ENCODE measurements at regions not wholly inside any gene's neighbourhood (a gene's known extent, or its start where the extent isn't known, plus 50 kb on each side); places are given as distances from the start of the nearest gene placed in this dataset.

GRCh38 chr5:18961234-18961633, 1026.8 kb downstream of the CDH18 start:
- no peak for DNase-seq (ENCODE audit: low spot score in 2 of 2)
- Histone ChIP-seq H3K27me3 (no peaks in the 10 kb centered on the region), H3K4me3 (no peak overlapping the region), H3K27ac (no peak overlapping the region), H3K4me1 (no peaks in the 10 kb centered on the region), H3K9me3 (no peaks in the 10 kb centered on the region), H3K36me3 (no peaks in the 10 kb centered on the region)
- TF ChIP-seq POLR2A (IDR thresholded peaks at IDR 0.05) (no peak), POLR2AphosphoS5 (IDR thresholded peaks at IDR 0.05) (no peak), CTCF (IDR thresholded peaks at IDR 0.05) (no peak)
- intact Hi-C loops (cut with DNase I; ENCODE audit: low total_unique reads): no loop called here

GRCh38 chr5:18965893-18966292, 1022.1 kb downstream of the CDH18 start:
- no peaks in the 10 kb centered on the region for H3K27me3 ChIP-seq
- H3K4me1 ChIP-seq: no peaks in the 10 kb centered on the region
- no peak for TF ChIP-seq POLR2AphosphoS5 (IDR thresholded peaks at IDR 0.05)
- no peak for TF ChIP-seq POLR2A (IDR thresholded peaks at IDR 0.05)
- no peak for TF ChIP-seq CTCF (IDR thresholded peaks at IDR 0.05)

GRCh38 chr5:18967637-18968036, 1020.4 kb downstream of the CDH18 start:
- H3K4me3 ChIP-seq: no peak overlapping the region
- no peaks in the 10 kb centered on the region for H3K27me3 ChIP-seq
- H3K36me3 ChIP-seq: no peaks in the 10 kb centered on the region
- H3K4me1 ChIP-seq: no peaks in the 10 kb centered on the region
- no peak for TF ChIP-seq CTCF (IDR thresholded peaks at IDR 0.05)
- intact Hi-C loops (cut with DNase I; ENCODE audit: low total_unique reads): no loop called here
- no peaks in the 10 kb centered on the region for H3K9me3 ChIP-seq
- no peak for DNase-seq (ENCODE audit: low spot score in 2 of 2)
- no peak overlapping the region for H3K27ac ChIP-seq

More at GRCh38 chr5:18965893-18966292, 1022.1 kb downstream of the CDH18 start:
- Histone ChIP-seq H3K27ac (no peak overlapping the region), H3K9me3 (no peaks in the 10 kb centered on the region), H3K36me3 (no peaks in the 10 kb centered on the region), H3K4me3 (no peak overlapping the region)
- DNase-seq (ENCODE audit: low spot score in 2 of 2): no peak
- intact Hi-C loops (cut with DNase I; ENCODE audit: low total_unique reads): no loop called here

- intact Hi-C loops (cut with DNase I; ENCODE audit: low total_unique reads): no loop called here
Observed at GRCh38 chr5:18968966-18969365, 1019.0 kb downstream of the CDH18 start.

GRCh38 chr5:18970000-18970399, 1018.0 kb downstream of the CDH18 start:
- no peak for DNase-seq (ENCODE audit: low spot score in 2 of 2)
- Histone ChIP-seq H3K9me3 (no peaks in the 10 kb centered on the region), H3K27ac (no peak overlapping the region), H3K36me3 (no peaks in the 10 kb centered on the region), H3K4me1 (no peaks in the 10 kb centered on the region), H3K27me3 (no peaks in the 10 kb centered on the region), H3K4me3 (no peak overlapping the region)
- TF ChIP-seq POLR2AphosphoS5 (IDR thresholded peaks at IDR 0.05): no peak
- no peak for TF ChIP-seq POLR2A (IDR thresholded peaks at IDR 0.05)
- no peak for TF ChIP-seq CTCF (IDR thresholded peaks at IDR 0.05)
- intact Hi-C loops (cut with DNase I; ENCODE audit: low total_unique reads): no loop called here

More at GRCh38 chr5:18968966-18969365, 1019.0 kb downstream of the CDH18 start:
- no peak for TF ChIP-seq CTCF (IDR thresholded peaks at IDR 0.05)
- no peak for TF ChIP-seq POLR2AphosphoS5 (IDR thresholded peaks at IDR 0.05)
- TF ChIP-seq POLR2A (IDR thresholded peaks at IDR 0.05): no peak
- no peaks in the 10 kb centered on the region for H3K9me3 ChIP-seq
- H3K36me3 ChIP-seq: no peaks in the 10 kb centered on the region
- DNase-seq (ENCODE audit: low spot score in 2 of 2): no peak
- no peak overlapping the region for H3K4me3 ChIP-seq
- no peak overlapping the region for H3K27ac ChIP-seq
- H3K4me1 ChIP-seq: no peaks in the 10 kb centered on the region
- H3K27me3 ChIP-seq: no peaks in the 10 kb centered on the region

All from breast epithelium (tissue), 4 donors.